Epithelial cell of esophagus (primary cell): ENCODE measurements at regions not wholly inside any gene's neighbourhood (a gene's known extent, or its start where the extent isn't known, plus 50 kb on each side); places are given as distances from the start of the nearest gene placed in this dataset.

Experiments
- DNase-seq: peaks from one replicate; pipeline ENCODE4 v3.0.0; 2010; ENCODE audit warnings: low read depth
- H3K4me3 ChIP-seq: 2 replicates; pipeline ENCODE4 v1.5.1; 2011; ENCODE audit warnings: mild to moderate bottlenecking, low read length, control low read depth
- CTCF ChIP-seq: IDR thresholded peaks from 2 replicates; pipeline ENCODE4 v1.5.1; 2011; ENCODE audit warnings: low read depth, mild to moderate bottlenecking, low read length, control low read depth, inconsistent platforms; ENCODE audit not compliant: insufficient read depth; ENCODE audit errors: missing control alignments

DNA sequence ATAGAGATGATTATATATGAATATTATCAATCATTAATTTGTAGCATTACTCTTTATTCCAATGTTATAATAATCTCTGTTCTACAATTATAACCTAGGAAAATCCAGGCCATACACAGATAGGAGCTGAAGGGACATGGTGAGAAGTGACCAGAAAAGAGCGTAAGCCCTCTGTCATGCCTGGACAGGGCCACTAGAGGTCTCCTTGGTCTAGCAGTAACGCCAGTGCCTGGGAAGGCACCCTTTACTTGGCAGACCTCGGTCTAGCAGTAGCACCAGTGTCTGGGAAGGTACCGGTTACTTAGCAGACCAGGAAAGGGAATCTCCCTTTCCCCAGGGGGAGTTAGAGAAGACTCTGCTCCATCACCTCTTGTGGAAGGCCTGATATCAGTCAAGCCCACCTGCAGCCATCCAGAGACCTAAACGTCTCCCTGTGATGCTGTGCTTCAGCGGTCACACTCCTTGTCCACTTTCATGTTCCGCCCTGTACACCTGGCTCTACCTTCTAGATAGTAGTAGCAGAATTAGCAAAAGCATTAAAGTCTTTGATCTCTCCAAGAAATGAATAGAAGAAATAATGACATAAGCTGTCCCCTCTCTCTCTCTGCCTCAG is 447.5 kb upstream of the FSIP2 start:
- H3K4me3 ChIP-seq, result no peak overlapping the region
- peak; percentile 94 for TF ChIP-seq CTCF
- DNase-seq, result peak; percentile 75

- no peak for DNase-seq
- no peak for TF ChIP-seq CTCF
- H3K4me3 ChIP-seq, result no peak overlapping the region
Observed at GRCh38 chr2:185299867-185300266, 438.7 kb upstream of the FSIP2 start.

GRCh38 chr2:185306119-185306518 is 432.5 kb upstream of the FSIP2 start:
- no peak for TF ChIP-seq CTCF
- DNase-seq, result no peak
- H3K4me3 ChIP-seq, result no peak overlapping the region

GRCh38 chr2:185316383-185316782 is 422.2 kb upstream of the FSIP2 start:
- no peak for DNase-seq
- no peak for TF ChIP-seq CTCF
- no peak overlapping the region for H3K4me3 ChIP-seq

DNA sequence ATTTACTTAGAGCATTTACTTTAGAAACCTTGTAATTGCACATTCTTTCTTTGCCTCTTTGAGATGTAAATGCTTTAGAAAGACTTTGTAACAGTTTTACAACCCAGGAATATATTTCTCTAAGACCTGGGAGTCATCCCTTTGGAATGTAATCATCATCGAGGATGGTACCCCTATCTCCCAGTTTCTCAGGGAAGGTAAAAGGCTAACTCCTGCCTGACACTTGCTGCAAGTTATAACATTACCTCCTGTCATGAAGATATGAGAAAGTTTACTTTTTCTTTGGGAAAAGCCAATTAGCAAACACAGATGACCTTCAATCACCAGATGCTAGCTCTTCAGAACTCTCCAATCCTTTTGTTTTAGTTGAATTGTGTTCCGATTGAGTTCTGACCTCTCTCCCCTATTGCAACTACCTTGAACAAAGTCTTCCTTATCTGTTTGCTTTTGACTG is 420.3 kb upstream of the FSIP2 start:
- H3K4me3 ChIP-seq, result no peak overlapping the region
- peak; percentile 5 for DNase-seq
- no peak for TF ChIP-seq CTCF

- H3K4me3 ChIP-seq, result no peak overlapping the region
- TF ChIP-seq CTCF, result no peak
- DNase-seq, result peak; percentile 13
Observed at GRCh38 chr2:185335879-185336278, 402.7 kb upstream of the FSIP2 start.

DNA sequence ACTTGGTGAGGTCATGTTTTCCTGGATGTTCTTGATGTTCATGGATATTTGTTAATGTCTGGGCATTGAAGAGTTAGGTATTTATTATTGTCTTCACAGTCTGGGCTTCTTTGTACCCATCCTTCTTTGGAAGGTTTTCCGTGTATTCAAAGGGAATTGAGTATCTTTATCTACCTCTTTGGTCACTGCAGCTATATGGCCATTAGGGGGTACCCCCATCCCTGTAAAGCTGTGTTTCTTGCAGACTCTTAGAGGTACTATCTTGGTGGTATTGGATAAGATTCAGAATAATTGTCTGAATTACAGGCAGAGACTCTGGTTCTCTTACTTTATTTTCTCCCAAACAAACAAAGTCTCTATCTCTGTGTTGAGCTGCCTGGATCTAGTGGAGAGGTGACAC is 401.6 kb upstream of the FSIP2 start:
- no peak for DNase-seq
- TF ChIP-seq CTCF, result no peak
- H3K4me3 ChIP-seq, result no peak overlapping the region
